MM.1S (cell line): ENCODE measurements at regions not wholly inside any gene's neighbourhood (a gene's known extent, or its start where the extent isn't known, plus 50 kb on each side); places are given as distances from the start of the nearest gene placed in this dataset.
"Not testable (repeated sequence)": the region's sequence is repeated elsewhere in the genome, so short reads cannot be mapped to it uniquely, and the experiment has no call there.

Experiments
- CTCF ChIP-seq: fragments of 300-600 bp; sonication (generic); IDR thresholded peaks from 2 replicates; pipeline ENCODE4 v1.5.1; 2016; ENCODE audit warnings: antibody characterized with exemption, low read length, mixed read lengths
- EZH2 ChIP-seq: fragments of 300-600 bp; sonication (generic); optimal IDR thresholded peaks from 2 replicates; pipeline ENCODE3; 2017; ENCODE audit warnings: low read depth, mild to moderate bottlenecking, antibody characterized with exemption, low read length, mixed read lengths
- EZH2phosphoT487 ChIP-seq: fragments of 300-600 bp; sonication (generic); IDR thresholded peaks from 2 replicates; pipeline ENCODE4 v1.6.1; 2018; ENCODE audit warnings: antibody characterized with exemption, low read length

- not testable (repeated sequence) for TF ChIP-seq CTCF, EZH2, EZH2phosphoT487
Observed at GRCh38 chr11:29600151-29600575, 416.7 kb downstream of the KCNA4 start.
